22Rv1 (cell line): ENCODE measurements at regions not wholly inside any gene's neighbourhood (a gene's known extent, or its start where the extent isn't known, plus 50 kb on each side); places are given as distances from the start of the nearest gene placed in this dataset.

ENCODE experiments used
- ZFX ChIP-seq: fragments of 450-650 bp; IDR thresholded peaks from 2 replicates; pipeline ENCODE4 v1.6.1; 2017; ENCODE audit warnings: antibody characterized with exemption, borderline replicate concordance
- TF ChIP-seq, protein P1 (sequence below): fragments of 450-650 bp; IDR thresholded peaks from 2 replicates; pipeline ENCODE4 v1.5.1; 2017; ENCODE audit warnings: mild to moderate bottlenecking

DNA sequence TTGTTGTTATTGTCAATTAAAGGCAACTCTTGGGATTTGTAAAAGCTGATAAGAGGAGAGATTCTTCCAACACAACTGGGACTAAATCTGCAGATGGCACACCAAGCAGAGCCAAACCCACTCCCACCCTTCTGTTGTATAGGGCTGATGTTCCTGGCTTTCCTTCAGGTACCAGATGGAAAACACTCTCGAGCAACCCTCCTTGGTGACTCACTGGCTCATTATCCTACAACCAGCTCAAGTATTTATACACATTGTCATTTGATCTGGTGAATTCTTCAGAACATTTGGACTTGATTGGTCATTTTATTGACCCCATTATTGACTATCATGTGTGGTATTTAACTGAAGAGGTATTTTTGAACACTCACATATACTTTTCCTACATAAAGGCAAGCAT lies 190.3 kb upstream of the PCSK2 start:
- TF ChIP-seq, protein P1, sequence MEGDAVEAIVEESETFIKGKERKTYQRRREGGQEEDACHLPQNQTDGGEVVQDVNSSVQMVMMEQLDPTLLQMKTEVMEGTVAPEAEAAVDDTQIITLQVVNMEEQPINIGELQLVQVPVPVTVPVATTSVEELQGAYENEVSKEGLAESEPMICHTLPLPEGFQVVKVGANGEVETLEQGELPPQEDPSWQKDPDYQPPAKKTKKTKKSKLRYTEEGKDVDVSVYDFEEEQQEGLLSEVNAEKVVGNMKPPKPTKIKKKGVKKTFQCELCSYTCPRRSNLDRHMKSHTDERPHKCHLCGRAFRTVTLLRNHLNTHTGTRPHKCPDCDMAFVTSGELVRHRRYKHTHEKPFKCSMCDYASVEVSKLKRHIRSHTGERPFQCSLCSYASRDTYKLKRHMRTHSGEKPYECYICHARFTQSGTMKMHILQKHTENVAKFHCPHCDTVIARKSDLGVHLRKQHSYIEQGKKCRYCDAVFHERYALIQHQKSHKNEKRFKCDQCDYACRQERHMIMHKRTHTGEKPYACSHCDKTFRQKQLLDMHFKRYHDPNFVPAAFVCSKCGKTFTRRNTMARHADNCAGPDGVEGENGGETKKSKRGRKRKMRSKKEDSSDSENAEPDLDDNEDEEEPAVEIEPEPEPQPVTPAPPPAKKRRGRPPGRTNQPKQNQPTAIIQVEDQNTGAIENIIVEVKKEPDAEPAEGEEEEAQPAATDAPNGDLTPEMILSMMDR: no peak
- no peak for TF ChIP-seq ZFX
